ENCODE measurements at regions not wholly inside any gene's neighbourhood (a gene's known extent, or its start where the extent isn't known, plus 50 kb on each side); places are given as distances from the start of the nearest gene placed in this dataset.

DNA sequence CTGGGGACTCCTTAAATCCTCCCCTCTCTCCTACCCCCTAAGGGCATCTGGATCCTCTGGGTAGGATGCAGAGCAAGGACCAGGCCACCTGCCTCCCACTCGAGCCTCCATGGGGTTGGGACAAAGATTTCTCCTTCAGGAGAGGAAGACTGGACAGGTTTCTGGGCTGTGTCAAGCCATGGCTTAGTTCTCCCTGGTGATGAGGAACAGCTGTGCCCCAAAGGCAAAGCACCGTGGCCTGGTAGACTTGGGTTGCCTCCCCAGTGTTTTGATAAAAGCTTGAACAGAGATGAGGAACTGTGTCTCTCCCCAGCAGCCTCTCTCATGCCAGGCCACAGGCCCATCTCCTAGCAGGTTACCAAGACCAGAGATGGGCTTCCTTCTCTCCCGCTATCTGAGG is 238.3 kb downstream of the WDR11 start:
- Histone ChIP-seq H3K9me3 (ENCODE audit: insufficient read depth, low read length) (no peaks in the 10 kb centered on the region), H3K27ac (ENCODE audit: low read depth, low read length) (no peak overlapping the region), H3K4me2 (ENCODE audit: low read depth, low read length, poor library complexity, severe bottlenecking) (no peak overlapping the region)

GRCh38 chr10:121091961-121092719 is 241.0 kb downstream of the WDR11 start:
- Histone ChIP-seq H2AFZ (ENCODE audit: low read depth, low read length, severe bottlenecking) (no peak overlapping the region), H3K9ac (ENCODE audit: low read length) (no peak overlapping the region), H3K9me3 (ENCODE audit: insufficient read depth, low read length) (no peaks in the 10 kb centered on the region), H3K27me3 (ENCODE audit: low read length) (no peaks in the 10 kb centered on the region), H4K20me1 (ENCODE audit: low read depth, low read length) (no peaks in the 10 kb centered on the region), H3K4me2 (ENCODE audit: low read depth, low read length, poor library complexity, severe bottlenecking) (no peak overlapping the region), H3F3A (ENCODE audit: insufficient read depth) (no peaks in the 10 kb centered on the region), H3K27ac (ENCODE audit: low read depth, low read length) (no peak overlapping the region), H3K36me3 (ENCODE audit: low read length) (no peaks in the 10 kb centered on the region), H3K4me3 (ENCODE audit: insufficient read depth, low read length, poor library complexity, severe bottlenecking) (no peak overlapping the region), H3K9me2 (replicated peaks; ENCODE audit: insufficient read depth, low read length) (no peaks in the 10 kb centered on the region), H3K79me2 (ENCODE audit: insufficient read depth, low read length) (no peaks in the 10 kb centered on the region)
- TF ChIP-seq EZH2phosphoT487 (conservative IDR thresholded peaks at IDR 0.05; ENCODE audit: low read length): no peak
- no peak for TF ChIP-seq CTCF (IDR thresholded peaks at IDR 0.05; ENCODE audit: insufficient read depth, low read length, poor library complexity, severe bottlenecking)

More for the DNA sequence above, 238.3 kb downstream of the WDR11 start:
- Histone ChIP-seq H3K27me3 (ENCODE audit: low read length) (no peaks in the 10 kb centered on the region), H2AFZ (ENCODE audit: low read depth, low read length, severe bottlenecking) (no peak overlapping the region), H3K4me3 (ENCODE audit: insufficient read depth, low read length, poor library complexity, severe bottlenecking) (no peak overlapping the region), H3K9me2 (replicated peaks; ENCODE audit: insufficient read depth, low read length) (no peaks in the 10 kb centered on the region), H3K9ac (ENCODE audit: low read length) (no peak overlapping the region), H3K79me2 (ENCODE audit: insufficient read depth, low read length) (no peaks in the 10 kb centered on the region), H3F3A (ENCODE audit: insufficient read depth) (no peaks in the 10 kb centered on the region), H4K20me1 (ENCODE audit: low read depth, low read length) (no peaks in the 10 kb centered on the region), H3K36me3 (ENCODE audit: low read length) (no peaks in the 10 kb centered on the region)
- TF ChIP-seq CTCF (IDR thresholded peaks at IDR 0.05; ENCODE audit: insufficient read depth, low read length, poor library complexity, severe bottlenecking) (no peak), EZH2phosphoT487 (conservative IDR thresholded peaks at IDR 0.05; ENCODE audit: low read length) (no peak)

DNA sequence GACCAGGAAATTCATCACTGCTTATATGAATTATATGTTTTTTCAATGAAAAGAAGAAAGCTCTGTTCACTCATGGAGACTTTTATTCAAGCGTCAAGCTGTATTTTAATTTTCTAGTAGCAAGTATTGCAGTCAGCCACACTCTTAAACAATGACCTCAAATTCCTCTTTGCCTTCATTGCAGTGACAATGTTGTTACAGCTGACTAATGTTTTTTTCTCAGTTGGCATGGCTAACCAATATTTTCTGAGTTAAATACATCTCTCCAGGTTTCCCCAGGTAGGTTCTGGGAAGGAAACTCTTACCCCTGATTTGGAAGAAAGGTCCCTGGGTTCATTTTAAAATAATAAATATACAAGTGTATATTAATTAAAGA is 241.5 kb downstream of the WDR11 start:
- H3K36me3 ChIP-seq (ENCODE audit: low read length): no peaks in the 10 kb centered on the region
- no peak overlapping the region for H3K4me3 ChIP-seq (ENCODE audit: insufficient read depth, low read length, poor library complexity, severe bottlenecking)
- H2AFZ ChIP-seq (ENCODE audit: low read depth, low read length, severe bottlenecking): no peak overlapping the region
- H3K9me3 ChIP-seq (ENCODE audit: insufficient read depth, low read length): no peaks in the 10 kb centered on the region
- no peaks in the 10 kb centered on the region for H3F3A ChIP-seq (ENCODE audit: insufficient read depth)
- TF ChIP-seq EZH2phosphoT487 (conservative IDR thresholded peaks at IDR 0.05; ENCODE audit: low read length): no peak
- TF ChIP-seq CTCF (IDR thresholded peaks at IDR 0.05; ENCODE audit: insufficient read depth, low read length, poor library complexity, severe bottlenecking): no peak
- no peaks in the 10 kb centered on the region for H3K9me2 ChIP-seq (replicated peaks; ENCODE audit: insufficient read depth, low read length)
- no peaks in the 10 kb centered on the region for H3K79me2 ChIP-seq (ENCODE audit: insufficient read depth, low read length)
- no peak overlapping the region for H3K27ac ChIP-seq (ENCODE audit: low read depth, low read length)
- H4K20me1 ChIP-seq (ENCODE audit: low read depth, low read length): no peaks in the 10 kb centered on the region
- H3K27me3 ChIP-seq (ENCODE audit: low read length): no peaks in the 10 kb centered on the region
- no peak overlapping the region for H3K9ac ChIP-seq (ENCODE audit: low read length)
- no peak overlapping the region for H3K4me2 ChIP-seq (ENCODE audit: low read depth, low read length, poor library complexity, severe bottlenecking)
